Stimulated activated CD8-positive, alpha-beta memory T cell treated with anti-CD3 and anti-CD28 coated beads, Interleukin-7, amount 100 ng/mL, for 24 hours (primary cell): ENCODE measurements at regions not wholly inside any gene's neighbourhood (a gene's known extent, or its start where the extent isn't known, plus 50 kb on each side); places are given as distances from the start of the nearest gene placed in this dataset.
"Not testable (repeated sequence)": the region's sequence is repeated elsewhere in the genome, so short reads cannot be mapped to it uniquely, and the experiment has no call there.

ENCODE experiments used
- DNase-seq: peaks from one replicate; pipeline ENCODE4 v3.0.0-alpha.2; 2020; ENCODE audit warnings: low read depth

GRCh38 chr3:102686792-102687191 is 252.0 kb downstream of the ZPLD1 start:
- no peak for DNase-seq

- DNase-seq = no peak
Observed at GRCh38 chr3:102687851-102688555, 253.2 kb downstream of the ZPLD1 start.

- no peak for DNase-seq
Observed at GRCh38 chr3:102688556-102688930, 253.7 kb downstream of the ZPLD1 start.

GRCh38 chr3:102691507-102691906 is 256.7 kb downstream of the ZPLD1 start:
- DNase-seq = no peak

GRCh38 chr3:102699104-102699818 is 264.4 kb downstream of the ZPLD1 start:
- DNase-seq = no peak

- no peak for DNase-seq
Observed at GRCh38 chr3:102699819-102700140, 265.0 kb downstream of the ZPLD1 start.

- DNase-seq = no peak
Observed at GRCh38 chr3:102712896-102713295, 278.1 kb downstream of the ZPLD1 start.

GRCh38 chr3:102714567-102714966 is 279.8 kb downstream of the ZPLD1 start:
- no peak for DNase-seq

GRCh38 chr3:102715030-102715697 is 280.3 kb downstream of the ZPLD1 start:
- DNase-seq = no peak

- no peak for DNase-seq
Observed at GRCh38 chr3:102718651-102719050, 283.8 kb downstream of the ZPLD1 start.

GRCh38 chr3:102722317-102722716 is 287.5 kb downstream of the ZPLD1 start:
- no peak for DNase-seq

- no peak for DNase-seq
Observed at GRCh38 chr3:102727340-102727739, 292.5 kb downstream of the ZPLD1 start.

GRCh38 chr3:102732581-102732980 is 297.8 kb downstream of the ZPLD1 start:
- not testable (repeated sequence) for DNase-seq

- DNase-seq = no peak
Observed at GRCh38 chr3:102733791-102734563, 299.2 kb downstream of the ZPLD1 start.

- no peak for DNase-seq
Observed at GRCh38 chr3:102735311-102735710, 300.5 kb downstream of the ZPLD1 start.

GRCh38 chr3:102736288-102736974 is 301.6 kb downstream of the ZPLD1 start:
- no peak for DNase-seq

GRCh38 chr3:102736975-102737304 is 302.1 kb downstream of the ZPLD1 start:
- DNase-seq = no peak

- DNase-seq = no peak
Observed at GRCh38 chr3:102737353-102737752, 302.5 kb downstream of the ZPLD1 start.

GRCh38 chr3:102741105-102741504 is 306.3 kb downstream of the ZPLD1 start:
- no peak for DNase-seq

- DNase-seq = no peak
Observed at GRCh38 chr3:102741694-102742093, 306.9 kb downstream of the ZPLD1 start.

GRCh38 chr3:102745881-102746280 is 311.1 kb downstream of the ZPLD1 start:
- no peak for DNase-seq

- no peak for DNase-seq
Observed at GRCh38 chr3:102747611-102748010, 312.8 kb downstream of the ZPLD1 start.
